A549 (cell line): ENCODE measurements at regions not wholly inside any gene's neighbourhood (a gene's known extent, or its start where the extent isn't known, plus 50 kb on each side); places are given as distances from the start of the nearest gene placed in this dataset.

Source experiments
- ATAC-seq, 2 experiments: fragments of 200-7000 bp in 1 of 2; fragments of >200 bp in 1 of 2; cut with Nextera tagmentation in 1 of 2; cut with Tn5 transposase in 1 of 2; 3 replicates each; pipeline versions ENCODE4 v1.8.0 to v1.9.1; 2018 to 2020; ENCODE audit warnings: mild to moderate bottlenecking in 1 of 2, moderate library complexity in 1 of 2
- CTCF ChIA-PET: fragments of 300-600 bp; sonication (Branson Sonifier 250); formaldehyde crosslinking; extraction: SDS; loops from one replicate; lab custom pipeline; 2021; ENCODE audit warnings: antibody characterized with exemption, inconsistent platforms; lab: Yijun Ruan, JAX
- POLR2A ChIA-PET: fragments of 350-600 bp; formaldehyde crosslinking; extraction: SDS; loops from one replicate; lab custom pipeline; 2021; ENCODE audit warnings: antibody characterized with exemption, inconsistent platforms; lab: Yijun Ruan, JAX
- DNase-seq, 2 experiments: peaks; one replicate each; pipeline versions ENCODE4 v3.0.0 to v3.0.0-alpha.2; 2011 to 2016; ENCODE audit warnings: low read depth in 1 of 2, low spot score in 1 of 2
- FAIRE-seq: peaks from 2 replicates; lab custom pipeline; 2011; peaks lifted over from hg19 to GRCh38; lab: Jason Lieb, UNC
- H3K27ac ChIP-seq, 2 experiments: fragments of >200 bp; sonication (Bioruptor Twin); formaldehyde crosslinking; 3 replicates each; pipeline ENCODE4 v1.5.1; 2016 to 2017
- H3K4me1 ChIP-seq: fragments of >200 bp; sonication (Bioruptor Twin); formaldehyde crosslinking; 3 replicates; pipeline ENCODE4 v1.6.1; 2016
- H3K4me2 ChIP-seq: fragments of >200 bp; sonication (Bioruptor Twin); formaldehyde crosslinking; 3 replicates; pipeline ENCODE4 v1.6.1; 2016
- H3K4me3 ChIP-seq: fragments of >200 bp; sonication (Bioruptor Twin); formaldehyde crosslinking; 3 replicates; pipeline ENCODE4 v1.5.1; 2016
- H3K9me3 ChIP-seq: fragments of >200 bp; sonication (Bioruptor Twin); formaldehyde crosslinking; 3 replicates; pipeline ENCODE4 v1.6.1; 2016
- BCL3 ChIP-seq: fragments of >200 bp; sonication (Bioruptor Twin); formaldehyde crosslinking; IDR thresholded peaks from 3 replicates; pipeline ENCODE4 v1.6.1; 2016
- BHLHE40 ChIP-seq: IDR thresholded peaks from 2 replicates; pipeline ENCODE4 v1.6.1; 2012; ENCODE audit warnings: low read depth, low read length, inconsistent platforms
- CBX8 ChIP-seq: fragments of 200-600 bp; sonication (generic); IDR thresholded peaks from 2 replicates; pipeline ENCODE4 v1.6.1; 2016
- EHF ChIP-seq: fragments of 250-450 bp; sonication (Bioruptor Pico); IDR thresholded peaks from 2 replicates; pipeline ENCODE4 v1.5.0; 2020; ENCODE audit warnings: mild to moderate bottlenecking
- FOSL2 ChIP-seq, 2 experiments: fragments of 450-650 bp in 1 of 2; fragments of >200 bp in 1 of 2; sonication (Bioruptor Twin) in 1 of 2; formaldehyde crosslinking; IDR thresholded peaks; 2 replicates each; pipeline versions ENCODE4 v1.5.0 to v1.6.1; 2016 to 2020; ENCODE audit warnings: mild to moderate bottlenecking in 1 of 2, moderate library complexity in 1 of 2
- FOXS1 ChIP-seq: fragments of 250-450 bp; sonication (Bioruptor Pico); IDR thresholded peaks from 2 replicates; pipeline ENCODE4 v1.5.0; 2020; ENCODE audit warnings: mild to moderate bottlenecking, moderate library complexity
- JUNB ChIP-seq: fragments of >200 bp; sonication (Bioruptor Twin); formaldehyde crosslinking; IDR thresholded peaks from 2 replicates; pipeline ENCODE4 v1.6.1; 2016
- MAX ChIP-seq: IDR thresholded peaks from 2 replicates; pipeline ENCODE4 v1.6.1; 2012
- NPAS2 ChIP-seq: fragments of 250-450 bp; sonication (Bioruptor Pico); IDR thresholded peaks from 2 replicates; pipeline ENCODE4 v1.8.0; 2022; ENCODE audit warnings: mild to moderate bottlenecking, moderate library complexity, borderline replicate concordance
- PBX3 ChIP-seq: IDR thresholded peaks from 2 replicates; pipeline ENCODE4 v1.6.1; 2012
- RAD21 ChIP-seq, 2 experiments: fragments of >200 bp in 1 of 2; sonication (Bioruptor Twin) in 1 of 2; formaldehyde crosslinking in 1 of 2; IDR thresholded peaks in 1 of 2; conservative IDR thresholded peaks in 1 of 2; 2 replicates in 1 of 2; 3 replicates in 1 of 2; pipeline ENCODE4 v1.6.1; 2012 to 2018; ENCODE audit warnings: inconsistent platforms in 1 of 2
- REST ChIP-seq: fragments of 200-600 bp; sonication (generic); IDR thresholded peaks from 2 replicates; pipeline ENCODE4 v1.6.1; 2016; ENCODE audit warnings: antibody characterized with exemption, mild to moderate bottlenecking, moderate library complexity
- SMC3 ChIP-seq: fragments of >200 bp; sonication (Bioruptor Twin); formaldehyde crosslinking; IDR thresholded peaks from 3 replicates; pipeline ENCODE4 v1.6.1; 2018; ENCODE audit warnings: inconsistent platforms
- TFCP2L1 ChIP-seq: fragments of 250-450 bp; sonication (Bioruptor Pico); IDR thresholded peaks from 2 replicates; pipeline ENCODE4 v1.5.0; 2021; ENCODE audit warnings: mild to moderate bottlenecking
- ZC3H11A ChIP-seq: fragments of 450-650 bp; IDR thresholded peaks from 2 replicates; pipeline ENCODE4 v1.6.1; 2014; ENCODE audit warnings: antibody characterized with exemption, mild to moderate bottlenecking
- ZSCAN20 ChIP-seq: fragments of 250-450 bp; sonication (Bioruptor Pico); IDR thresholded peaks from 2 replicates; pipeline ENCODE4 v1.8.0; 2022; ENCODE audit warnings: mild to moderate bottlenecking, moderate library complexity
- WGBS: methylation state at CpG from one replicate; pipeline ENCODE4 v1.1.6; 2017; ENCODE audit errors: missing lambda C conversion rate; 5-methylcytosine and 5-hydroxymethylcytosine counted together

- H3K4me3 ChIP-seq = no peak overlapping the region
- ChIA-PET CTCF (interaction anchor here (0.6 to 1.0 kb wide), 3 partner anchors 13 to 714 kb away, joined by 3 to 5 read pairs (median 3); no protein-coding TSS in a partner anchor), POLR2A (interaction anchor here (0.6 to 1.0 kb wide), 3 partner anchors 234 to 237 kb away, joined by 3 read pairs; partner anchors contain the start of gene AR)
- 0% methylated on average over 2 of the region's 2 CpGs for WGBS
- H3K4me1 ChIP-seq = 0 out of 3 replicates have a peak, but pooled peaks cover 8% of the 10 kb centered on the region
- H3K4me2 ChIP-seq = peak overlapping the region; percentile 37
- ATAC-seq (peak; percentile 62 to 81; a peak in 5 of 6 replicates), DNase-seq (peak in 1 of 2 experiments; percentile 46), FAIRE-seq (no peak)
- H3K9me3 ChIP-seq = no peaks in the 10 kb centered on the region
- TF ChIP-seq FOSL2 (IDR thresholded peaks at IDR 0.05) = no peak
- 0 out of 2 replicates have a peak, but pooled peaks have one; percentile 17 for TF ChIP-seq FOSL2 (CRISPR knock-in tag; IDR thresholded peaks at IDR 0.05)
- TF ChIP-seq FOXS1 (CRISPR knock-in tag) = no peak
- H3K27ac ChIP-seq = peak overlapping the region; percentile 51 to 72
Measured at GRCh38 chrX:67780694-67781109, 236.9 kb downstream of the AR start.

- FAIRE-seq = no peak
- peak overlapping the region; percentile 51 to 67; a peak in 3 of 6 replicates for H3K27ac ChIP-seq
- TF ChIP-seq RAD21 (conservative IDR thresholded peaks at IDR 0.05 in 1 of 2, IDR thresholded peaks at IDR 0.05 in 1 of 2) = 0 out of 5 replicates have a peak, but pooled peaks of 1 of the 2 experiments have one; percentile 14
- no peak for TF ChIP-seq REST
- no peak for TF ChIP-seq EHF (CRISPR knock-in tag)
- no peak for TF ChIP-seq BHLHE40
- no peak for TF ChIP-seq ZC3H11A
- TF ChIP-seq MAX = no peak
- TF ChIP-seq NPAS2 = no peak
- TF ChIP-seq, all 56 proteins: peak for 1
- Histone ChIP-seq H3K4me1 (0 out of 3 replicates have a peak, but pooled peaks cover 8% of the 10 kb centered on the region), H3K4me3 (no peak overlapping the region), H3K9me3 (no peaks in the 10 kb centered on the region), H3K4me2 (peak overlapping the region; percentile 37; the same call in 2 of the 3 replicates)
- POLR2A ChIA-PET = interaction anchor here (0.6 to 1.0 kb wide), 3 partner anchors 234 to 237 kb away, joined by 3 read pairs; partner anchors contain the start of gene AR
- DNase-seq (peak in 1 of 2 experiments; percentile 2), ATAC-seq (peak; percentile 47 to 52; a peak in 3 of 6 replicates)
- WGBS = 38% methylated on average over 3 of the region's 3 CpGs
- CTCF ChIA-PET = interaction anchor here (0.6 to 1.0 kb wide), 2 partner anchors 13 to 42 kb away, joined by 3 read pairs; no protein-coding TSS in a partner anchor
Measured at GRCh38 chrX:67781132-67781531, 237.3 kb downstream of the AR start.

- TF ChIP-seq BCL3 (no peak), SMC3 (no peak), FOSL2 (IDR thresholded peaks at IDR 0.05) (no peak), FOSL2 (CRISPR knock-in tag; IDR thresholded peaks at IDR 0.05) (no peak), TFCP2L1 (no peak), ZSCAN20 (no peak), PBX3 (no peak), CBX8 (no peak), JUNB (no peak)
- TF ChIP-seq, all 56 proteins: peak for 0
- no peak for FAIRE-seq
- WGBS = 11% methylated on average over 2 of the region's 2 CpGs
- Histone ChIP-seq H3K4me2 (no peak overlapping the region), H3K4me3 (no peak overlapping the region), H3K9me3 (no peaks in the 10 kb centered on the region), H3K27ac (no peak overlapping the region), H3K4me1 (0 out of 3 replicates have a peak, but pooled peaks cover 8% of the 10 kb centered on the region)
- ATAC-seq = no peak
- no peak for DNase-seq
- ChIA-PET POLR2A (no interaction called here), CTCF (no interaction called here)
Measured at GRCh38 chrX:67784712-67785111, 240.9 kb downstream of the AR start.
